NCI-H510A treated with DMSO at 0.1 percent for 48 hours (cell line): ENCODE measurements at regions not wholly inside any gene's neighbourhood (a gene's known extent, or its start where the extent isn't known, plus 50 kb on each side); places are given as distances from the start of the nearest gene placed in this dataset.

Experiments used
- DNase-seq: peaks from one replicate; lab custom pipeline; 2025; lab: John Stamatoyannopoulos, UW

GRCh38 chr9:18348083-18348475 lies 125.9 kb upstream of the ADAMTSL1 start:
- no peak for DNase-seq

- no peak for DNase-seq
These were observed 124.4 kb upstream of the ADAMTSL1 start for GRCh38 chr9:18349530-18349929.

- no peak for DNase-seq
These were observed 123.9 kb upstream of the ADAMTSL1 start for GRCh38 chr9:18350036-18350435.

- no peak for DNase-seq
These were observed 122.9 kb upstream of the ADAMTSL1 start for GRCh38 chr9:18350995-18351595.

- DNase-seq, result no peak
These were observed 121.2 kb upstream of the ADAMTSL1 start for GRCh38 chr9:18352711-18353110.

DNA sequence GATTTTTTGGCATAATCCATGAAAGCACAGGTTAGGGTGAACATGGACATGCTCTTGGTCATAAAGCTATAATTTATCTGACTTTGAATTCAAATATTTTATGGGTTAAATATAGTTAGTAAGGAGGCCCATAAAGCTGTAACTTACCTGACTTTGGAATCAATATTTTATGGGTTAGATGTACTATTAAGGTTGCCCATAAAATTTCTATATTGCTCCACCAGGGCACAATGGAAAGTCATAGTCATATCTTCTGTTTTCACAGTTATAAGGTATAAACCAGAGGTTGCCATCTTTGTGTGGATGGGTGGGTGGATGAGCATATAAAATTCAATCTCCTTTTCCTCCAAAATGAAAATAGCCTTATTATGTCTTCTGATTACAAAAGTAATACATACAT lies 120.5 kb upstream of the ADAMTSL1 start:
- no peak for DNase-seq

DNA sequence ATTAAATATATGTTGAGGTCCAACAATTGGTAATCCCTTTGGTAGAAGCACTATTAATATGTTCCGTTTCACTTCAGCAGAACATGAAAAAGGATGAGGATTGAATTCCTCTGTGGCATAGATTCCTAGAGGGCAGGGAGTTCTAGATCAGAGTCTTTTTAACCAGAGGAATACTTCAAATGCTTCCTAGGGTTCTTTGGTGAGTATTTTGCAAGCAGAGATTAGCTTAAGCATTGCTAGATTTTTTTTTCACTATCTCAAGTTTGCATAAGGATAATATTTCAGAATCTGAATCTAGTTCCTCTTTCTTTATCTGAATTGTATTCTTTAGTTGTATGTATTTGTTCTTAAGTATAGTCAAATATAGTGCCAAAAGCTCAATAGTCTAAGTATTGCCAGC lies 116.6 kb upstream of the ADAMTSL1 start:
- DNase-seq, result no peak

DNA sequence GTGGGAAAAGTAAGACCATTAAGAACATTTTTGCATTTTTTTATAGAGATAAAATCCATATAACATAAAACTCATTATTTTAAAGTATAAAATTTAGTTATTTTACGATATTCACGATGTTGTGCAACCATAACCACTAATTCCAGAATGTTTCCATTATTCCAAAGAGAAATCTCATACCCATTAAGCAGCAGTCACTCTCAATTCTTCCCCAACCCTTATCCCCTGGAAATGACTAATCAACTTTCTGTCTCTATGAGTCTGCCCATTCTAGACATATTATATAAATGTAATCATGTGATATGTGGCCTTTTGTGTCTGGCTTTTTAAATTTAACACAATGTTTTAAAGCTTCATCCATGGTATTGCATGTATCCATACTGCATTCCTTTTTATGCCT lies 115.6 kb upstream of the ADAMTSL1 start:
- no peak for DNase-seq

DNA sequence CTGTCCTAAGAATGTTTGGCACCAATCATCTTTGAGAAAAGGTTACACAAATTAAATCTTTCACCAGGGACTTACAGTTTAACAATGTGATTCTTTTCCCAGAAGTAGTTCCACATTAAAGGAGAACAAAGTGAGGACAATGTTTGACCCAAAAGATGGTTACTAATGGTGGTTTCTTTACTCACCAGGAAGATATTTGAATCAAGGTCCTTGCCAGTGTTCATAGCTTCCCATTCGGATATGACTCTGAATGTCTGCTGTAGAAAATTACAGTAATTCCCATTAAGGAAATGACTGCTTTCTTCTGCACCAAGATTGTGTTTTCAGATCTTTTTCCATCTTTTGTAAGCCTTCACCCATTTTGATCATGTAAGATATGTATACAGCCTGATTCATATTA lies 114.6 kb upstream of the ADAMTSL1 start:
- DNase-seq, result no peak

DNA sequence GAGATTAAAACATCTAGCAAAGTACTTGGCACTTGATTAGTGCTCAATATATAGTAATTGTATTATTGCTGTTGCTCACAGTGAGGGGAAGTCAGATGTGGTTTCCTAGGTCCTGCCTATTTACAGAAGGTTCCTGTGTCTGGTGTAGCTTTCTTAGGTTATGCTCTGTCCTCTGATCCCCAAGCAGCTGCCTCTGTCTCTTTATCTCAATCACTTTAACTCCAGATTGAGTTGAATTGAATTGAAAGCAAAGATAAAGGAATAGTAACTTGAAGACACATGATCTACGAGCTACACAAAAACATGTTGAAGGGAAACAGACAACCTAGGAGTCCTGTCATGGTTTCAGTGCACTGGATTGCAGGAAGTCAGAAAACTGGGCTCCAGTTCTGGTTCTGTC lies 113.9 kb upstream of the ADAMTSL1 start:
- no peak for DNase-seq

DNA sequence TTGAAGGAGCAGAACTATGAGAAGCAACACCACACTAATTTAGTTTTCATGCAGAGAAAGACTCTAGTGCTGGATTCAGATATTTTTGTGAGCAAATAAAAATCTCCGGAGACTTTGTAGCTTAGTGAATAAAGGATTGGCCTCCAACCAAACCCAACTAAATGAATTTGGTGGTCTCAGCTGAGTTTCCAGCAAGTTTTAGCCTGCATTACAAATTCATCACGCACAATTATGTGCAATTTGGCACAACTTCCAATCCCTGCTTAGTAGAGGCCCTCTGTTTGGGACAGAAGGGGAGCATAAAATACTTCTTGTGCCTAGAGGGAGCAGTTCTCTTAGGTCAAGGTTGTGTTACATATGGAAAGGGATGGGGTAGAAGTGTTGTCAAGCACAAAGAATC lies 112.3 kb upstream of the ADAMTSL1 start:
- no peak for DNase-seq

GRCh38 chr9:18362166-18362565 lies 111.8 kb upstream of the ADAMTSL1 start:
- no peak for DNase-seq

- DNase-seq, result no peak
These were observed 110.9 kb upstream of the ADAMTSL1 start for GRCh38 chr9:18362901-18363685.

DNA sequence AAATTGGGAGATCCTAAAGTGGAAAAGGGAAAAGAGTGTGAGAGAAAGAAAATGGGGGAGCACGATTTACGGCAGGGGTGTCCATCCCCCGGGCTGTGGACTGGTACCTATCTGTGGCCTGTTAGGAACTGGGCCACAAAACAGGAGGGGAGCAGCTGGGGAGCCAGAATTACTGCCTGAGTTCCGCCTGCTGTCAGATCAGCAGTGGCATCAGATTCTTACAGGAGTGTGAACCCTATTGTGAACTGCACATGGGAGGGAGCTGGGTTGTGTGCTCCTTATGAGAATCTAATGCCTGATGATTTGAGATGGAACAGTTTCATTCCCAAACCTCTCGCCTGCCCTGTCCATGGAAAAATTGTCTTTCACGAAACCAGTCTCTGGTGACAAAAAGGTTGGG lies 108.3 kb upstream of the ADAMTSL1 start:
- DNase-seq, result no peak

GRCh38 chr9:18366184-18366583 lies 107.8 kb upstream of the ADAMTSL1 start:
- DNase-seq, result no peak

DNA sequence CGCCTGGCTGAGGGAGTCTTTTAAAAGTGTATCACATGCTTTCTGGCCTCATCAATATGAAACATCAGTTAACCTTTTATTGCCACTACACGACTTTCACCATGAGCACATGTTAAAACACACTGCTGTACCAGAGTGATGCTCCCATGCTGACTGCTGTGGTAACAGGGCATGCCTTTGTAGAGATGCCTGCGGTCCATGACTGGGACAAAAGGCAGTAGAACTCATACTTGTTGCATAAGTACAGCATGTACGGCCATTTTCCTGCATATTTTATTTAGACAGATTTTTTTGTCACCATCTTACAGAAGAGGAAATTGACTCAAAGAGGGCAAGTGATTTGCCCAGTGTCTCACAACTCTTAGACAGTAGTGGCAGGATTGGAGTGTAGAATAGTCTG lies 105.7 kb upstream of the ADAMTSL1 start:
- no peak for DNase-seq

DNA sequence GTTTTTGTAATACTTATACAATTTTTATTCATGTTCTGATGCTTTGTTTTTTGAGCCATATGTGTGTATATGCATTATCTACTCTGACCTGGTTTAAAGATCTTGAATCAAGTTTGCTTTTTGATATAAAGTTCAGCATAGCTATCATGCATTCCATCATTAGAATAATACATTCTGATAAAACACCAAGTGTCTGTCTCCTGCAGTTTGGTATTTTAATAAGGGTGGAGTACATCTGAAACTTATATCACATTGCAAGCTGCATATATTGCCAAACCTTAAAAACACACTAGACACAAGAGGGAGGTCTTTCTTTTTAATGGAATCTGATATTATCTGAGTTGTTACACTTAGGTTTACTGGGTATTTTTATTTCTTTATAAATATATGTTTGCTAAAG lies 102.8 kb upstream of the ADAMTSL1 start:
- DNase-seq, result no peak

DNA sequence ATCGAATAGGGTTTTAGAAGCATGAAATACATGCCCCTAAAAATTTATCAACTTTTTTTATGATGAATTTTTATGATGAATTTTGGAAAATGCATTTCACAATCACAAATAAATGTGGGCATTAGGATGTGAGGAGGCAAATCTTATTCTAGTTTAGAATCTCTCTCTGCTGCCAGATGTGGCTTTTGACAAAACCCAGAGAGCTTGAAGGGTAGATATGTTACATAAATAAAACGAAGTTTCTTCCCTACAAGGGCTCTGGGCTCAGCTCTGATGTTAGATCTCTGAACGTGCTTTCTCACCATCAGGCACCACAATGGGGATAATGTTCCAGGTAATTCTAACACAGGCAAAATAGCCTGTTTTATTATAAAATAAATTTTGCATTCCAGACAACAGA lies 102.3 kb upstream of the ADAMTSL1 start:
- DNase-seq, result no peak

GRCh38 chr9:18379073-18379811 lies 94.7 kb upstream of the ADAMTSL1 start:
- DNase-seq, result no peak

GRCh38 chr9:18382243-18382642 lies 91.7 kb upstream of the ADAMTSL1 start:
- DNase-seq, result no peak

DNA sequence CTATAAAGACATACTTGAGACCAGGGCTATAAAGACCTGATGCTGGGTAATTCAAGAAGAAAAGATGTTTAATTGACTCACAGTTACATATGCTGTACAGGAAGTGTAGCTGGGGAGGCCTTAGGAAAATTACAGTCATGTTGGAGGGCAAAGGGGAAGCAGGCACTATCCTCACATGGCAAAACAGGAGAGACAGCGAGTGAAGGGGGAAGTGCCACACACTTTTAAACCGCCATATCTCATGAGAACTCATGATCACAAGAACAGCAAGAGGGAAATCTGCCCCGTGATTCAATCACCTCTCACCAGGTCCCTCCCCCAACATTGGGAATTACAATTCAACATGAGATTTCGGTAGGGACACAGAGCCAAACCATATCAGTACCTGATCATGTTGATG lies 89.9 kb upstream of the ADAMTSL1 start:
- no peak for DNase-seq

DNA sequence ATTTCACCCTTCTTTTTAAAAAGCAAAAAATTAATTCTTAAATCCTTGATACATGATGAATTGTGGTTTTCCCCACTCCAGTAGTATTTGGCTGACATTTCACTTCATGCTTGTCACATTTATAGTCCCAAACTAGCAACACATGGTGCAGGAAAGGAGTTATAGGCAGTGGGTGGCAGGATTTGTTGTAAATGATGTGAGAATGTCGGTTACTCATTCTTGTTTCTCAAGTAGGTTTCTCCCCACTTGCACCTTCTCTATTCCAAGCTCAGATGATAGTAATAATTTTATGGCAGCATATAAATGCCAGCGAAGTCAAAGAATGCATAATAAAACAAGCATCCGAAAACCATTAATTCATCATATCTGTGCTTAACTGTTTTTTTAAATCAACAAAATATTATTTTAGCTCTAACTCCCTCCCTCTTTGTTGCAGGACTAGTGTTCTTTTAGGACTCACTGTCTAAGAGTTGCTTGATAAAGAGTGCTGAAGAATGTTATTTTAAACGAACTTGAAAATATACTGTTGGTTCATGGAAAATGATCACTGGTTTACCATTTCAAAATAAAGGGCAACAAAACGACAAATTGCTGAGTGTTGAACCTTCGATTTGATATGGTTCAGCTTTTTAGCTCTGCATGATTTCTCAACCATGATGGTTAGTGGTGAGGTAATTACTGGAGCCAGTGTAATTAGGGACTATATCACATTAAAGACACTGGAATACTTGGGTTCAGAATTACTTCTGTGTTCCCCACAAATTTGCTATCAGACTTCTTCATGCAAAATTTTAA lies 88.1 kb upstream of the ADAMTSL1 start:
- DNase-seq, result no peak
